ENCODE measurements at regions not wholly inside any gene's neighbourhood (a gene's known extent, or its start where the extent isn't known, plus 50 kb on each side); places are given as distances from the start of the nearest gene placed in this dataset.

GRCh38 chr6:3571836-3572235 is 115.0 kb upstream of the SLC22A23 start:
- ChIA-PET POLR2A (ENCODE audit: unreplicated experiment) (no interaction called here), CTCF (no interaction called here)
- Histone ChIP-seq H2BK20ac (ENCODE audit: low read depth, low read length) (no peak overlapping the region), H3K56ac (ENCODE audit: extremely low read depth, insufficient read depth, low read length) (no peak overlapping the region), H4K91ac (ENCODE audit: insufficient read depth, low read depth, low read length) (no peak overlapping the region), H2BK15ac (ENCODE audit: low read depth, low read length) (no peak overlapping the region), H2AK9ac (replicated peaks; ENCODE audit: low read depth, low read length, poor library complexity) (peak overlapping the region; percentile 19), H3K36me3 (ENCODE audit: control insufficient read depth, insufficient read depth, low read length) (no peaks in the 10 kb centered on the region), H3K23ac (ENCODE audit: low read depth, low read length) (no peak overlapping the region), H3K4me3 (ENCODE audit: insufficient read depth, low read depth, low read length) (no peak overlapping the region), H3K4me1 (ENCODE audit: control insufficient read depth, insufficient read depth, low read length) (no peaks in the 10 kb centered on the region), H2BK120ac (ENCODE audit: low read depth, low read length) (no peak overlapping the region), H3K9ac (ENCODE audit: low read depth, low read length) (no peak overlapping the region), H3K9me1 (ENCODE audit: insufficient read depth, low read length) (no peaks in the 10 kb centered on the region), H3K9me3 (ENCODE audit: control insufficient read depth, insufficient read depth, low read length) (no peaks in the 10 kb centered on the region), H3K4ac (ENCODE audit: low read depth, low read length) (no peak overlapping the region), H2AFZ (replicated peaks; ENCODE audit: low read length, poor library complexity) (no peak overlapping the region), H3K27me3 (ENCODE audit: control insufficient read depth, insufficient read depth, low read length) (peaks cover 72% of the 10 kb centered on the region), H3K14ac (replicated peaks; ENCODE audit: low read depth, low read length) (no peak overlapping the region), H2BK5ac (ENCODE audit: low read depth, low read length, poor library complexity, severe bottlenecking) (no peak overlapping the region), H3K27ac (ENCODE audit: insufficient read depth, low read length) (no peak overlapping the region), H2AK5ac (ENCODE audit: low read depth, low read length) (no peak overlapping the region), H4K20me1 (ENCODE audit: insufficient read depth, low read length) (no peaks in the 10 kb centered on the region), H3K79me1 (ENCODE audit: low read depth in 1 of 2, low read length in 2 of 2) (no peaks in the 10 kb centered on the region), H3K4me2 (ENCODE audit: low read depth, low read length) (no peak overlapping the region), H3K18ac (ENCODE audit: low read depth, low read length) (no peak overlapping the region), H4K5ac (ENCODE audit: low read depth, low read length) (no peak overlapping the region), H4K8ac (ENCODE audit: low read depth in 2 of 2, low read length in 2 of 2) (no peak overlapping the region)
- ATAC-seq (ENCODE audit: low read depth): no peak
- WGBS, 2 experiments (ENCODE audit: extremely low coverage in 2 of 2, insufficient read length in 1 of 2): 100% methylated on average over 3 of the region's 9 CpGs; no CpG with 5 or more reads in 1 of the 2 experiments
- dilution Hi-C loops (cut with HindIII; ENCODE audit: low sequenced_read_pairs, unreplicated experiment): no loop called here
- no peak for DNase-seq
- no TSS peak for BruUV-seq (replicated peaks)
- intact Hi-C loops (cut with micrococcal nuclease): no loop called here
- in situ Hi-C loops (cut with MboI; ENCODE audit: low sequenced_read_pairs): no loop called here
- TF ChIP-seq POLR2A (IDR thresholded peaks at IDR 0.05; ENCODE audit: low read depth, low read length) (no peak), MAZ (IDR thresholded peaks at IDR 0.05; ENCODE audit: borderline replicate concordance, low read depth, low read length) (no peak), RFX5 (IDR thresholded peaks at IDR 0.05; ENCODE audit: low read depth, low read length) (no peak), FOS (IDR thresholded peaks at IDR 0.05; ENCODE audit: low read depth, low read length) (no peak), SMC3 (IDR thresholded peaks at IDR 0.05; ENCODE audit: low read depth, low read length) (no peak), MXI1 (IDR thresholded peaks at IDR 0.05; ENCODE audit: borderline replicate concordance, low read depth, low read length) (no peak), RCOR1 (IDR thresholded peaks at IDR 0.05; ENCODE audit: insufficient replicate concordance, low read length) (no peak), MAFK (IDR thresholded peaks at IDR 0.05; ENCODE audit: low read depth, low read length) (no peak), ELK1 (IDR thresholded peaks at IDR 0.05; ENCODE audit: borderline replicate concordance, low read depth, low read length) (no peak), BHLHE40 (IDR thresholded peaks at IDR 0.05; ENCODE audit: low read depth, low read length) (no peak)
- TF ChIP-seq, protein P1, sequence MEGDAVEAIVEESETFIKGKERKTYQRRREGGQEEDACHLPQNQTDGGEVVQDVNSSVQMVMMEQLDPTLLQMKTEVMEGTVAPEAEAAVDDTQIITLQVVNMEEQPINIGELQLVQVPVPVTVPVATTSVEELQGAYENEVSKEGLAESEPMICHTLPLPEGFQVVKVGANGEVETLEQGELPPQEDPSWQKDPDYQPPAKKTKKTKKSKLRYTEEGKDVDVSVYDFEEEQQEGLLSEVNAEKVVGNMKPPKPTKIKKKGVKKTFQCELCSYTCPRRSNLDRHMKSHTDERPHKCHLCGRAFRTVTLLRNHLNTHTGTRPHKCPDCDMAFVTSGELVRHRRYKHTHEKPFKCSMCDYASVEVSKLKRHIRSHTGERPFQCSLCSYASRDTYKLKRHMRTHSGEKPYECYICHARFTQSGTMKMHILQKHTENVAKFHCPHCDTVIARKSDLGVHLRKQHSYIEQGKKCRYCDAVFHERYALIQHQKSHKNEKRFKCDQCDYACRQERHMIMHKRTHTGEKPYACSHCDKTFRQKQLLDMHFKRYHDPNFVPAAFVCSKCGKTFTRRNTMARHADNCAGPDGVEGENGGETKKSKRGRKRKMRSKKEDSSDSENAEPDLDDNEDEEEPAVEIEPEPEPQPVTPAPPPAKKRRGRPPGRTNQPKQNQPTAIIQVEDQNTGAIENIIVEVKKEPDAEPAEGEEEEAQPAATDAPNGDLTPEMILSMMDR (conservative IDR thresholded peaks at IDR 0.05; ENCODE audit: low read depth, low read length): no peak
